Activated B cell treated with CpG ODN at 0.5 μM for 24 hours (primary cell): ENCODE measurements at regions not wholly inside any gene's neighbourhood (a gene's known extent, or its start where the extent isn't known, plus 50 kb on each side); places are given as distances from the start of the nearest gene placed in this dataset.

ENCODE experiments used
- ATAC-seq: fragments of 200-7000 bp; cut with Tn5 transposase; one replicate; pipeline ENCODE4 v1.10.0; 2021; ENCODE audit warnings: low read depth, mild to moderate bottlenecking, moderate library complexity
- CTCF ChIA-PET: fragments of 350-600 bp; sonication (Branson Sonifier 250); formaldehyde crosslinking; loops from one replicate; lab custom pipeline; 2021; ENCODE audit warnings: antibody characterized with exemption; lab: Charles Lee
- POLR2A ChIA-PET: fragments of 350-600 bp; sonication (Branson Sonifier 250); formaldehyde crosslinking; loops from one replicate; lab custom pipeline; 2021; ENCODE audit warnings: antibody characterized with exemption; lab: Charles Lee
- DNase-seq: peaks from one replicate; pipeline ENCODE4 v3.0.0; 2022
- H3K27ac Mint-ChIP-seq: one replicate; pipeline ENCODE4 v1.8.0; 2020; ENCODE audit warnings: mixed read lengths
- H3K27me3 Mint-ChIP-seq: one replicate; pipeline ENCODE4 v1.8.0; 2021; ENCODE audit warnings: mixed read lengths
- H3K36me3 Mint-ChIP-seq: one replicate; pipeline ENCODE4 v1.8.0; 2021; ENCODE audit warnings: low read depth, mixed read lengths
- H3K4me1 Mint-ChIP-seq: one replicate; pipeline ENCODE4 v1.8.0; 2021; ENCODE audit warnings: mixed read lengths
- H3K4me3 Mint-ChIP-seq: one replicate; pipeline ENCODE4 v1.8.0; 2020; ENCODE audit warnings: mild to moderate bottlenecking, mixed read lengths
- H3K9me3 Mint-ChIP-seq: one replicate; pipeline ENCODE4 v1.8.0; 2020; ENCODE audit warnings: mixed read lengths
- CTCF ChIP-seq: fragments of 200-600 bp; IDR thresholded peaks from one replicate; pipeline ENCODE4 v1.8.0; 2022; ENCODE audit warnings: antibody characterized with exemption, mild to moderate bottlenecking
- intact Hi-C: fragments of 100-400 bp; cut with micrococcal nuclease; formaldehyde crosslinking; loops from one replicate; pipeline ENCODE4 v1.15.1; 2024

GRCh38 chr13:106117640-106118039, 417.8 kb downstream of the EFNB2 start:
- DNase-seq (no peak), ATAC-seq (no peak)
- ChIA-PET POLR2A (no interaction called here), CTCF (no interaction called here)
- Mint-ChIP-seq H3K27me3 (no peaks in the 10 kb centered on the region), H3K27ac (no peak overlapping the region), H3K9me3 (no peaks in the 10 kb centered on the region), H3K4me3 (no peak overlapping the region), H3K4me1 (no peaks in the 10 kb centered on the region), H3K36me3 (no peaks in the 10 kb centered on the region)
- no peak for TF ChIP-seq CTCF
- intact Hi-C loops = no loop called here

- ChIA-PET POLR2A (no interaction called here), CTCF (no interaction called here)
- Mint-ChIP-seq H3K4me1 (no peaks in the 10 kb centered on the region), H3K27me3 (no peaks in the 10 kb centered on the region), H3K36me3 (no peaks in the 10 kb centered on the region), H3K27ac (no peak overlapping the region), H3K9me3 (no peaks in the 10 kb centered on the region), H3K4me3 (no peak overlapping the region)
- TF ChIP-seq CTCF = no peak
- ATAC-seq = no peak
- intact Hi-C loops = no loop called here
- DNase-seq = no peak
Measured at GRCh38 chr13:106117035-106117434, 418.4 kb downstream of the EFNB2 start.

GRCh38 chr13:106115081-106115480, 420.4 kb downstream of the EFNB2 start:
- intact Hi-C loops = no loop called here
- ATAC-seq = no peak
- Mint-ChIP-seq H3K36me3 (no peaks in the 10 kb centered on the region), H3K27me3 (no peaks in the 10 kb centered on the region), H3K9me3 (no peaks in the 10 kb centered on the region), H3K4me1 (no peaks in the 10 kb centered on the region), H3K4me3 (no peak overlapping the region), H3K27ac (no peak overlapping the region)
- POLR2A ChIA-PET = no interaction called here
- no peak for DNase-seq
- no peak for TF ChIP-seq CTCF
- CTCF ChIA-PET = no interaction called here

- H3K36me3 Mint-ChIP-seq = no peaks in the 10 kb centered on the region
- intact Hi-C loops = no loop called here
- no peak for TF ChIP-seq CTCF
Measured at GRCh38 chr13:106113796-106114195, 421.7 kb downstream of the EFNB2 start.

GRCh38 chr13:106112191-106112590, 423.3 kb downstream of the EFNB2 start:
- no peak overlapping the region for H3K4me3 Mint-ChIP-seq
- no peak overlapping the region for H3K27ac Mint-ChIP-seq
- no peaks in the 10 kb centered on the region for H3K36me3 Mint-ChIP-seq
- DNase-seq (no peak), ATAC-seq (no peak)
- H3K4me1 Mint-ChIP-seq = no peaks in the 10 kb centered on the region
- intact Hi-C loops = no loop called here
- H3K9me3 Mint-ChIP-seq = no peaks in the 10 kb centered on the region
- H3K27me3 Mint-ChIP-seq = no peaks in the 10 kb centered on the region
- ChIA-PET POLR2A (no interaction called here), CTCF (no interaction called here)
- no peak for TF ChIP-seq CTCF

More at GRCh38 chr13:106113796-106114195, 421.7 kb downstream of the EFNB2 start:
- Mint-ChIP-seq H3K9me3 (no peaks in the 10 kb centered on the region), H3K27me3 (no peaks in the 10 kb centered on the region), H3K27ac (no peak overlapping the region), H3K4me1 (no peaks in the 10 kb centered on the region), H3K4me3 (no peak overlapping the region)
- DNase-seq (no peak), ATAC-seq (no peak)
- ChIA-PET POLR2A (no interaction called here), CTCF (no interaction called here)
